K562 (cell line): ENCODE measurements at regions not wholly inside any gene's neighbourhood (a gene's known extent, or its start where the extent isn't known, plus 50 kb on each side); places are given as distances from the start of the nearest gene placed in this dataset.

Source experiments
- ATAC-seq: fragments of 200-7000 bp; cut with Tn5 transposase; 3 replicates; pipeline ENCODE4 v1.9.1; 2020; ENCODE audit warnings: moderate library complexity
- BruUV-seq: library from RNA; stranded (reverse); fragments of 400-500 nt; replicated peaks from 2 replicates; lab custom pipeline; 2021; lab: Mats Ljungman, UMichigan
- CTCF ChIA-PET: fragments of 300-600 bp; formaldehyde crosslinking; extraction: SDS; loops from one replicate; lab custom pipeline; 2021; ENCODE audit warnings: low intra/inter-chr PET ratio; lab: Yijun Ruan, JAX
- POLR2A ChIA-PET: fragments of 300-600, 350-650 bp; sonication (Branson Sonifier 250); formaldehyde crosslinking; extraction: SDS; loops from one replicate; lab custom pipeline; 2021; ENCODE audit warnings: antibody characterized with exemption, inconsistent platforms; lab: Yijun Ruan, JAX
- DNase-seq, 4 experiments: peaks; one replicate each; pipeline versions ENCODE4 v3.0.0 to v3.0.0-alpha.2; 2011 to 2018; ENCODE audit warnings: low spot score in 3 of 4, mixed read lengths in 3 of 4; ENCODE audit errors: extremely low read depth in 1 of 4
- FAIRE-seq: peaks from 2 replicates; lab custom pipeline; 2011; peaks lifted over from hg19 to GRCh38; lab: Jason Lieb, UNC
- H2AFZ ChIP-seq: 2 replicates; pipeline ENCODE4 v1.6.0; 2011; ENCODE audit warnings: low read depth, low read length, control low read depth, inconsistent platforms
- H3K27ac ChIP-seq: fragments of 200-600 bp; 3 replicates; pipeline ENCODE4 v1.8.0; 2011; ENCODE audit warnings: low read depth, mild to moderate bottlenecking, control low read depth, inconsistent platforms, low read length, moderate library complexity, mixed read lengths; ENCODE audit errors: extremely low read depth
- H3K27me3 ChIP-seq, 2 experiments: fragments of 300-600 bp in 1 of 2; 2 replicates in 1 of 2; 3 replicates in 1 of 2; pipeline versions ENCODE4 v1.6.0 to v1.8.0; 2011; ENCODE audit warnings: inconsistent platforms in 2 of 2, low read length in 2 of 2, mild to moderate bottlenecking in 1 of 2, mixed read lengths in 1 of 2, moderate library complexity in 1 of 2; ENCODE audit not compliant: control insufficient read depth in 2 of 2, insufficient read depth in 2 of 2
- H3K36me3 ChIP-seq: fragments of 300-600 bp; 3 replicates; pipeline ENCODE4 v1.8.0; 2011; ENCODE audit warnings: mild to moderate bottlenecking, low read length, inconsistent platforms; ENCODE audit not compliant: control insufficient read depth, insufficient read depth
- H3K4me1 ChIP-seq, 2 experiments: fragments of 200-600 bp in 1 of 2; replicated peaks in 1 of 2; 2 replicates in 1 of 2; 3 replicates in 1 of 2; pipeline versions ENCODE4 v1.5.1 to v1.8.0; 2011; ENCODE audit warnings: inconsistent platforms in 2 of 2, low read length in 2 of 2, mild to moderate bottlenecking in 1 of 2, mixed read lengths in 1 of 2, moderate library complexity in 1 of 2; ENCODE audit not compliant: control insufficient read depth in 2 of 2, insufficient read depth in 2 of 2
- H3K4me2 ChIP-seq: 2 replicates; pipeline ENCODE4 v1.6.1; 2011; ENCODE audit warnings: low read length, control low read depth, inconsistent platforms, mixed read lengths; ENCODE audit not compliant: insufficient read depth
- H3K4me3 ChIP-seq: fragments of 200-600 bp; sonication (generic), shearing (Covaris generic); 2 replicates; pipeline ENCODE4 v1.5.1; 2016; ENCODE audit warnings: control low read depth, inconsistent platforms
- H3K79me2 ChIP-seq: fragments of 200-600 bp; 3 replicates; pipeline ENCODE4 v1.8.0; 2011; ENCODE audit warnings: low read length, inconsistent platforms; ENCODE audit not compliant: control insufficient read depth, insufficient read depth
- H3K9ac ChIP-seq, 2 experiments: 2 replicates each; pipeline versions ENCODE4 v1.6.0 to v1.6.1; 2011; ENCODE audit warnings: low read depth in 2 of 2, low read length in 2 of 2, control low read depth in 1 of 2, inconsistent platforms in 1 of 2, mild to moderate bottlenecking in 1 of 2, mixed read lengths in 1 of 2; ENCODE audit not compliant: insufficient read depth in 1 of 2
- H3K9me1 ChIP-seq: one replicate; pipeline ENCODE4 v1.6.0; 2011; ENCODE audit warnings: inconsistent platforms, mild to moderate bottlenecking, low read length, moderate library complexity; ENCODE audit not compliant: control insufficient read depth, insufficient read depth
- H3K9me3 ChIP-seq: replicated peaks from 2 replicates; pipeline ENCODE4 v1.5.1; 2011; ENCODE audit warnings: low read depth, low read length, inconsistent platforms; ENCODE audit not compliant: control insufficient read depth, insufficient read depth
- H4K20me1 ChIP-seq: replicated peaks from 2 replicates; pipeline ENCODE4 v1.6.1; 2011; ENCODE audit warnings: low read length, inconsistent platforms, mixed read lengths; ENCODE audit not compliant: control insufficient read depth, insufficient read depth
- ILK ChIP-seq: fragments of 450-650 bp; IDR thresholded peaks from 2 replicates; pipeline ENCODE4 v1.6.1; 2016; ENCODE audit warnings: missing genetic modification characterization, low read depth, mild to moderate bottlenecking, missing compliant biosample characterization, moderate library complexity, borderline replicate concordance
- MAZ ChIP-seq, 2 experiments: fragments of 450-650 bp in 1 of 2; sonication (generic) in 1 of 2; formaldehyde crosslinking; IDR thresholded peaks in 1 of 2; conservative IDR thresholded peaks in 1 of 2; 2 replicates each; pipeline versions ENCODE4 v1.4.0 to v1.5.0; 2020; ENCODE audit warnings: mild to moderate bottlenecking in 1 of 2, missing genetic modification reagents in 1 of 2
- NONO ChIP-seq, 2 experiments: fragments of 200-400 bp in 1 of 2; fragments of 450-650 bp in 1 of 2; formaldehyde crosslinking in 1 of 2; IDR thresholded peaks; 2 replicates each; pipeline ENCODE4 v1.6.1; 2017; ENCODE audit warnings: low read depth in 2 of 2, mild to moderate bottlenecking in 2 of 2, moderate library complexity in 2 of 2, low read length in 1 of 2
- SREBF1 ChIP-seq: fragments of 150-350 bp; IDR thresholded peaks from 2 replicates; pipeline ENCODE4 v1.6.1; 2014; ENCODE audit warnings: antibody characterized with exemption, low read depth, low read length, borderline replicate concordance
- TSC22D4 ChIP-seq: fragments of 450-650 bp; IDR thresholded peaks from 2 replicates; pipeline ENCODE4 v1.6.1; 2016; ENCODE audit warnings: missing genetic modification characterization, missing biosample characterization, control low read depth
- USF2 ChIP-seq: sonication (generic); formaldehyde crosslinking; IDR thresholded peaks from 2 replicates; pipeline ENCODE4 v1.5.0; 2020; ENCODE audit warnings: missing genetic modification reagents
- ZC3H11A ChIP-seq: IDR thresholded peaks from 2 replicates; pipeline ENCODE4 v1.6.1; 2012; ENCODE audit warnings: low read depth, low read length, improper control_type of control experiment
- ZC3H8 ChIP-seq: fragments of 450-650 bp; IDR thresholded peaks from 2 replicates; pipeline ENCODE4 v1.6.1; 2017
- ZNF384 ChIP-seq: IDR thresholded peaks from 2 replicates; pipeline ENCODE4 v1.6.1; 2012; ENCODE audit warnings: low read depth, low read length, improper control_type of control experiment
- ZNF551 ChIP-seq: fragments of 250-450 bp; sonication (Bioruptor Pico); IDR thresholded peaks from 2 replicates; pipeline ENCODE4 v1.5.0; 2021; ENCODE audit warnings: mild to moderate bottlenecking, moderate library complexity
- WGBS: fragments of 100-300 bp; shearing (Covaris generic); methylation state at CpG from one replicate; pipeline ENCODE4 v1.1.6; 2016; ENCODE audit warnings: low coverage, mixed read lengths; ENCODE audit not compliant: insufficient coverage; ENCODE audit errors: missing lambda C conversion rate; 5-methylcytosine and 5-hydroxymethylcytosine counted together
- in situ Hi-C: fragments of 300-500 bp; cut with MboI; formaldehyde crosslinking; loops from 4 replicates; pipeline ENCODE4 v1.15.0; 2018; ENCODE audit warnings: inconsistent platforms, mixed read lengths
- intact Hi-C: fragments of 100-400 bp; cut with micrococcal nuclease; formaldehyde crosslinking; loops from 2 replicates; pipeline ENCODE4 v1.14.2; 2022
- TF ChIP-seq, protein P1 (sequence below): sonication (generic); formaldehyde crosslinking; IDR thresholded peaks from 2 replicates; pipeline ENCODE4 v1.8.0; 2022; ENCODE audit warnings: missing genetic modification reagents, mild to moderate bottlenecking, moderate library complexity, borderline replicate concordance
- TF ChIP-seq, protein P2 (sequence below): sonication (generic); formaldehyde crosslinking; IDR thresholded peaks from 2 replicates; pipeline ENCODE4 v1.8.0; 2022; ENCODE audit warnings: missing genetic modification reagents, mild to moderate bottlenecking, borderline replicate concordance
- TF ChIP-seq, protein P3 (sequence below): fragments of 250-450 bp; sonication (Bioruptor Pico); IDR thresholded peaks from 2 replicates; pipeline ENCODE4 v1.5.0; 2020; ENCODE audit warnings: mild to moderate bottlenecking
- TF ChIP-seq, protein P4 (sequence below): fragments of 450-650 bp; IDR thresholded peaks from 2 replicates; pipeline ENCODE4 v1.6.1; 2016; ENCODE audit warnings: low read depth, mild to moderate bottlenecking, moderate library complexity

GRCh38 chr5:84718377-84718776, 333.7 kb upstream of the EDIL3 start (continued):
- no peak for TF ChIP-seq USF2 (CRISPR knock-in tag)

GRCh38 chr5:84715686-84716085, 331.0 kb upstream of the EDIL3 start:
- BruUV-seq = no TSS peak
- intact Hi-C loops (no loop called here), in situ Hi-C loops (no loop called here)
- ChIA-PET CTCF (no interaction called here), POLR2A (no interaction called here)
- H3K36me3 ChIP-seq = no peaks in the 10 kb centered on the region
- DNase-seq (no peak), FAIRE-seq (no peak), ATAC-seq (no peak)
- H3K27me3 ChIP-seq = no peaks in the 10 kb centered on the region
- 2% methylated on average over 3 of the region's 3 CpGs for WGBS
- no peak overlapping the region for H3K4me2 ChIP-seq
- H2AFZ ChIP-seq = no peak overlapping the region
- H3K9me3 ChIP-seq = no peaks in the 10 kb centered on the region
- H3K79me2 ChIP-seq = no peaks in the 10 kb centered on the region
- H3K9ac ChIP-seq = no peak overlapping the region
- H3K4me1 ChIP-seq = no peaks in the 10 kb centered on the region
- no peak overlapping the region for H3K27ac ChIP-seq
- no peak overlapping the region for H3K4me3 ChIP-seq
- no peaks in the 10 kb centered on the region for H4K20me1 ChIP-seq
- H3K9me1 ChIP-seq = no peaks in the 10 kb centered on the region
- TF ChIP-seq, protein P1, sequence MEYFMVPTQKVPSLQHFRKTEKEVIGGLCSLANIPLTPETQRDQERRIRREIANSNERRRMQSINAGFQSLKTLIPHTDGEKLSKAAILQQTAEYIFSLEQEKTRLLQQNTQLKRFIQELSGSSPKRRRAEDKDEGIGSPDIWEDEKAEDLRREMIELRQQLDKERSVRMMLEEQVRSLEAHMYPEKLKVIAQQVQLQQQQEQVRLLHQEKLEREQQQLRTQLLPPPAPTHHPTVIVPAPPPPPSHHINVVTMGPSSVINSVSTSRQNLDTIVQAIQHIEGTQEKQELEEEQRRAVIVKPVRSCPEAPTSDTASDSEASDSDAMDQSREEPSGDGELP (CRISPR knock-in tag) = no peak
- TF ChIP-seq ZNF551 (CRISPR knock-in tag) (no peak), ILK (tag) (no peak), TSC22D4 (no peak), MAZ (CRISPR knock-in tag; conservative IDR thresholded peaks at IDR 0.05 in 1 of 2, IDR thresholded peaks at IDR 0.05 in 1 of 2) (no peak), ZC3H11A (no peak), NONO (IDR thresholded peaks at IDR 0.05; ENCODE audit: low read depth in 2 of 2, low read length in 1 of 2) (no peak), ZNF384 (no peak), ZC3H8 (no peak), SREBF1 (no peak)
- TF ChIP-seq, protein P2, sequence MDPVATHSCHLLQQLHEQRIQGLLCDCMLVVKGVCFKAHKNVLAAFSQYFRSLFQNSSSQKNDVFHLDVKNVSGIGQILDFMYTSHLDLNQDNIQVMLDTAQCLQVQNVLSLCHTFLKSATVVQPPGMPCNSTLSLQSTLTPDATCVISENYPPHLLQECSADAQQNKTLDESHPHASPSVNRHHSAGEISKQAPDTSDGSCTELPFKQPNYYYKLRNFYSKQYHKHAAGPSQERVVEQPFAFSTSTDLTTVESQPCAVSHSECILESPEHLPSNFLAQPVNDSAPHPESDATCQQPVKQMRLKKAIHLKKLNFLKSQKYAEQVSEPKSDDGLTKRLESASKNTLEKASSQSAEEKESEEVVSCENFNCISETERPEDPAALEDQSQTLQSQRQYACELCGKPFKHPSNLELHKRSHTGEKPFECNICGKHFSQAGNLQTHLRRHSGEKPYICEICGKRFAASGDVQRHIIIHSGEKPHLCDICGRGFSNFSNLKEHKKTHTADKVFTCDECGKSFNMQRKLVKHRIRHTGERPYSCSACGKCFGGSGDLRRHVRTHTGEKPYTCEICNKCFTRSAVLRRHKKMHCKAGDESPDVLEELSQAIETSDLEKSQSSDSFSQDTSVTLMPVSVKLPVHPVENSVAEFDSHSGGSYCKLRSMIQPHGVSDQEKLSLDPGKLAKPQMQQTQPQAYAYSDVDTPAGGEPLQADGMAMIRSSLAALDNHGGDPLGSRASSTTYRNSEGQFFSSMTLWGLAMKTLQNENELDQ (CRISPR knock-in tag) = no peak
- TF ChIP-seq, protein P3, sequence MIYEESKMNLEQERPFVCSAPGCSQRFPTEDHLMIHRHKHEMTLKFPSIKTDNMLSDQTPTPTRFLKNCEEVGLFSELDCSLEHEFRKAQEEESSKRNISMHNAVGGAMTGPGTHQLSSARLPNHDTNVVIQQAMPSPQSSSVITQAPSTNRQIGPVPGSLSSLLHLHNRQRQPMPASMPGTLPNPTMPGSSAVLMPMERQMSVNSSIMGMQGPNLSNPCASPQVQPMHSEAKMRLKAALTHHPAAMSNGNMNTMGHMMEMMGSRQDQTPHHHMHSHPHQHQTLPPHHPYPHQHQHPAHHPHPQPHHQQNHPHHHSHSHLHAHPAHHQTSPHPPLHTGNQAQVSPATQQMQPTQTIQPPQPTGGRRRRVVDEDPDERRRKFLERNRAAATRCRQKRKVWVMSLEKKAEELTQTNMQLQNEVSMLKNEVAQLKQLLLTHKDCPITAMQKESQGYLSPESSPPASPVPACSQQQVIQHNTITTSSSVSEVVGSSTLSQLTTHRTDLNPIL (CRISPR knock-in tag) = no peak
- TF ChIP-seq, protein P4, sequence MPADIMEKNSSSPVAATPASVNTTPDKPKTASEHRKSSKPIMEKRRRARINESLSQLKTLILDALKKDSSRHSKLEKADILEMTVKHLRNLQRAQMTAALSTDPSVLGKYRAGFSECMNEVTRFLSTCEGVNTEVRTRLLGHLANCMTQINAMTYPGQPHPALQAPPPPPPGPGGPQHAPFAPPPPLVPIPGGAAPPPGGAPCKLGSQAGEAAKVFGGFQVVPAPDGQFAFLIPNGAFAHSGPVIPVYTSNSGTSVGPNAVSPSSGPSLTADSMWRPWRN = no peak
